ELF-1 (cell line): ENCODE measurements at regions not wholly inside any gene's neighbourhood (a gene's known extent, or its start where the extent isn't known, plus 50 kb on each side); places are given as distances from the start of the nearest gene placed in this dataset.

Experiments
- DNase-seq: peaks from one replicate; pipeline ENCODE4 v3.0.0-alpha.2; 2016; ENCODE audit warnings: low read depth, low spot score

GRCh38 chr17:68749349-68750207 is 148.4 kb upstream of the FAM20A start:
- DNase-seq = peak; percentile 22

GRCh38 chr17:68748381-68748780 is 147.2 kb upstream of the FAM20A start:
- no peak for DNase-seq

DNA sequence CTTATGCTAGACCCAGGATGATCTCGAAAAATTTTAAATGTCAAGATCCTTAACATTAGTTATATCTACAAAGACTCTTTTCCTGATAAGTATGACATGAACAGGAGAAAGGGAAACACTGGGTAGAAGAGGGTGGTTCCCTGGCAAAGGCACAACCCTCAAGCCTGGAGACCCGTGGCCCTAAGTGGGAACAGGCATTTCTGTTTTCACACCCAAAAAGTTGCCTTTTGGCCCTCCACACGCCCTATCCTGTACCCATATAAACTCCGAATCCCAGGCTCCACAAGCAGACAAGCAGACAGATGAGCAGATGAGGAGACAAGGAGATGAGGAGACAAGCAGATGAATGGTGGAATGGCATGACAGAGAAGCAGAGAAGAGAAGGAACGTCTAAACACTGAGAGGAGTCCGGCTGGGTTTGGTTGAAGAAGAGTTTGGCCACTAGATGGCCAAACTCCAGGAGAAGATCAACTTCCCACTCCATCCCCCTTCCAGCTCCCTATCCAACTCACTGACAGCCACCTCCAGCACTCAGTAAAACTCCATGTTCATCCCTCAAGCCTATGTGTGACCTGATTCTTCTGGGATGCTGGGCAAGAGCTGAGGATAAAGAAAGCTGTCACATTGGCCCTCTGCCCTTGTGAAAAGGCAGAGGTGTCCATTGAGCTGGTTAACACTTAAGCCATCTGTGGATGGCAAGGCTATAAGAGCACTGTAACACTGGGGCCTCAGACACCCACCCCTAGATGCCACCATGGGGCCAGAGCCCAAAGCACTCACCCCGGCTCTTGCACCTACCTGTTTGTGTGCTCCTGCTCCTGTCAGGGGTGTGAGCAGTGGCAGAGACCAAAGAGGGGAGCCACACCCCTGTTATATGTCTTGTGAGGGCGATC is 139.6 kb upstream of the FAM20A start:
- peak; percentile 15 for DNase-seq

DNA sequence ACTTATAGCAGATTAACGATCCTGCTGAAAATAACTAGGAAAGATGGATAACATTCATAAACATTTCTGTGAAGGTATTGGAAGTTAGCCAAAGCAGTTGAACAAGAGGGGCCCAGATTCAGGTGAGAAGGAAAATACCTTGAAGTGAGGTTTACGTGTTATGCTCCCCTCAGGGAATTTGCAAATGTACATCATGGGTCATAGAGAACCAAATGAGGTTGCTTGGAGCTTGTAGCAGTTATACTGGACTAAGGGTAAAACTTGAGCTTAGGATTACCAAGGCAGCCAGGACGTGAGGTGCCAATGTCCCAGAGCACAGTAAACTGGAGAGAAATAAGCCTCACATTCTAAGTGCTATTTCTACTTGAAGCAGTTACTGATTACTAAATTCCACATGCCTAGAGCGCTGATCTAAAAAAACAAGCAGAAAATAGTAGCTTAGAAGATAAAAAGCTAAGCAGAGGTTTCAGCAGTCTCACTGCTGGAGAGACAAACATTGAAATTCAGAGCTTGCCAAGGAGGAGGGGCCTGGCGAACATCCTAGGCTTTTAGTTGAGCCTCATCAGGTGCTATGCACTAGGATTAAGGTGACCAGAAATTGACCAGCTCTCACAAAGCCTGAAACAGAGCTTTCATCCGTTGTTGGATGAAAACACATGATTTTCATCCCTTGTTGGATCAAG is 136.7 kb upstream of the FAM20A start:
- no peak for DNase-seq

DNA sequence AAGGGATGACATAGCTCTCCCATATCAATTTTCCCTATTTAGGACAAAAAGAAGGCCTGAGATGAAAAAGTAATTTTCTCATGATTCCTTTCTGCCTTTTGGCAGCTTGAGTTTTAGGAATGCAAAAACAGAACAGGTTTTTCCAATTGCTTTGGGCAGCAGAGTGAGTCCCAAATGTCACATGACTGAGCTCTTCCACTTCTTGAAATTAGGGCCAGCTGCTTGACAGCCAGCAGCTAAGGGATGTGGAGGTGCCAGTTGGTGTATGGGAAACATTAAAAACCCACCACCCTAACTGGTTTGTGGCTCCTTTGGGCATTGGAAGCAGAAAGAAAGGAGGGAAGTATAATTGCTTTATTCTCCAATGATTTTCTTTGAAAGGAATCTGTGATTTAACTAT is 133.8 kb upstream of the FAM20A start:
- no peak for DNase-seq

GRCh38 chr17:68734187-68734900 is 133.2 kb upstream of the FAM20A start:
- DNase-seq = no peak

DNA sequence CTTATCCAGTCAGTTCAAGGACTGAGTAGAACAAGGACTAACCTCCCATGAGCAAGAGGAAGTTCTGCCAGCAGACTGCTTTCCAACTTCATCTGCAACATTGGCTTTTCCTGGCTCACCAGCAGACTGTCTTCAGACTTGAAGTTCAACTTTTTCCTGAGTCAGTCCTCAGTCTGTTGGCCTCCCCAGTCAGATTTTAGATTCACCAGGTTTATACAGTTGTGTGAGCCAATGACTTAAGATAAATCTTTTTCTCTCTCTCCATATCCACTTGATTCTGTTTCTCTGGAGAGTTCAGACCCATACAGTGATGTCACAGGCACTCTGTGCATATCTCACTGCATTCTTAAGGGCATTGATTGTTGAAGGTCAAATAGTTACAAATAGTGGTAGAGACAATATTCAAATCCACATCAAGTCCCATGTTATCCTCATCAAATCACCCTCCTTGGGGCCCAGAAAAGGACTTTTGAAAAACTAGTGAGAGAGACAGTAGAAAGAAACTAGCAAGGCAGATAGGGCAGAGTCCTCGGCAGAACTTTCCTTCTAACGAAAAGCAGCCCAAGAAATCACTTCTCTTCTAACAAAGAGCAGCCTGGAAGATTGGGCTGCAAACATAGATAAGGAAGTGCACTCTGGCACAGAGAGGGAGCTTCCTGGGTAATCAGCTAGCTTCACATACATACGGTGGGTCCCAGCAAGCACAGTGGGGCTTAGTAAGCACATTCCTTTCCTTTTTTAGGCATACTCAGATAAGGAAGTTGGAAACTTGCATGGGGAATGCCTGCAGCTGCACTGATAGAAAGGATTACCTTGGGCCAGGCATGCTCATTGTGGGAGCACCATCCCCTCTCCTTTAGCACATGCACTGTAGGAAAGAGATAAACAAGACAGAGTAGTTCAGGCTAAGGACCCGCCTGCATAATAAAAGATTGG is 132.3 kb upstream of the FAM20A start:
- DNase-seq = peak; percentile 86

- DNase-seq = peak; percentile 81
Measured at GRCh38 chr17:68732301-68732749, 131.2 kb upstream of the FAM20A start.

GRCh38 chr17:68731465-68731864 is 130.3 kb upstream of the FAM20A start:
- no peak for DNase-seq

GRCh38 chr17:68719431-68719830 is 118.3 kb upstream of the FAM20A start:
- no peak for DNase-seq

DNA sequence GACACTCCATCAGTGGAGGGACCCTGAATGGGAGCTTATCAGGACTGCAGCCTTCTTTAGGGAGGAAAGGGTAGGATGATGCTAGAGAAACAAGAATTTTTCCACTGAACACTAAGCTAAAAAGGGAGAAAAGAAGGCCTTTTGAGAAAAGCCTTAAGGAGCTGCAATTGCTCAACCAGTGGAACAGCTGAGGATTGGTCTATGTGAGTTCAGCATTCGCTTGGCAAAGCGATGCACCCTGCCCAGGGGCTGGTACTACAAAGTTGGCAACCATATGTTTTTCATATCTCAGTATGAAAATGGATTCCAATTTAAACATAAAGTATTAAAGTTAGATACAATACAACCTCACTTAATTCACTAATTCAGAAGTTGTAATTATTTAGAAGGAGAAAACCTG is 117.8 kb upstream of the FAM20A start:
- no peak for DNase-seq

GRCh38 chr17:68718465-68718864 is 117.3 kb upstream of the FAM20A start:
- no peak for DNase-seq

GRCh38 chr17:68714676-68715075 is 113.5 kb upstream of the FAM20A start:
- no peak for DNase-seq

GRCh38 chr17:68711858-68712257 is 110.7 kb upstream of the FAM20A start:
- no peak for DNase-seq

DNA sequence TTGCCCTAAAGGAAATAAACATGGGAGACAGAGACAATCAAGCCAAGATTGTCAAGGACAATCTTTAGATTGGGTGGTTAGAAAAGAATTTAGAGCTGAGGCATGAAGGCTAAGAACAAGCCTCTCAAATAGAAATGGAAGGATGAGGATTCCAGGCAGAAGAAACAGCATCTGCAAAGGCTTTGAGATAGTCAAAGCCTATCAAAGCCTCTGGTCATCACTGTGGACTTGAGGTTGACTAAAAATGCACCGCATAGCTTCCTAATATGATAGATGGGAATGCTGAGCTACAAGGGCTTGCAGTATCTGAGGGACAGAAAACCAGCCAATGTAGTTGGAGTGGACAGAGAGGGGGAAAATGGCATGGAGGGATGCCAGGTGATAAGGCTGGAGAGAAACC is 109.8 kb upstream of the FAM20A start:
- no peak for DNase-seq

DNA sequence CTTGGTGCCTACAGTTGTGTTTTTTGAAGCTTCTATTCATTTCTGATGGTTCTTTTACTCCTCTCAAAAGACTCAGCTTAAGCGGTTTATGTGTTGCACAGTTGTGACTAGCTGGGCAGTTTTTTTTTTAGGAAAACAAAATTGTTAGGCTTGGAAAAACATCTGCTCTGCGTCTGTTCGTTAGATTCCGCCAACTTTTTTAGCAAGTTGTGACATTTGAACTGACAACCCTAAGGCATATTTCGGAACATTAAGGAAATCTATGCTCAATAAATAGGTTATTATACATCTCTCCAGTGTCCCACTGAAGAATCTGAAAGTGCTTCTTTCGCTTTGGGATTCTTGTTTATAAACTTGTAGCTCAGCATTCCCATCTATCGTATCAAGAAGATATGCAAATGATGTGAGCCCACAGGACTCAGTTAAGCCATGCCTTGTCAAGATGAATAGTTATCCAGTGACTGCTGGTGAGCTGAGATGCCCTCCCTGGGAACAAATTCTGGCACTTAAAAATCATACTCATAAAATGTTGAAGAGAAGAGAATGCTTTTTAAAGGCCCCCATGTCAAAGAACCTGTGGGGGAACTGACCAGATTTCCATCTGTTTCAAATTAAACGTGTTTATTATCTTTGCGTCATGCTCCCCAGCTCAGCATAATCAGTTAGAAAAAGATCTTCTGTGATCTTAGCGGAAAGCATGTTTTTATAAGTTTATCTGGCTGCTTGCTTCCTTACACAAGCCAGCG is 109.0 kb upstream of the FAM20A start:
- DNase-seq = no peak

DNA sequence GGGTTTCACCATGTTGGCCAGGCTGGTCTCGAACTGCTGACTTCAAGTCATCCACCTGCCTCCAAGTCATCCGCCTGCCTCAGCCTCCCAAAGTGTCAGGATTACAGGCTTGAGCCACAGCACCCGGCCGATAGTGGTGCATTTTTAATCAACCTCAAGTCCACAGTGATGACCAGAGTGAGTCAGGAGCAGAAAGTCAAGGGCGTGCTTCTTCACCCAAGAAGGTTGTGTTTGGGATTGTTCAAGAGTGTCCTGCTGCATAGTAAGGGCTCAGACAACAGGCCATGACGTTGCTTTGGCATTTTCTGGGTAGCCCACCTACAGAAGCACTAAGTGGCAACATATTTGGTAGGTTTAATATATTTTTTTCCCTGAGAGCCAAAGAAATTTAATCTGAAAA is 108.3 kb upstream of the FAM20A start:
- DNase-seq = no peak

GRCh38 chr17:68707031-68707430 is 105.9 kb upstream of the FAM20A start:
- DNase-seq = peak; percentile 28

DNA sequence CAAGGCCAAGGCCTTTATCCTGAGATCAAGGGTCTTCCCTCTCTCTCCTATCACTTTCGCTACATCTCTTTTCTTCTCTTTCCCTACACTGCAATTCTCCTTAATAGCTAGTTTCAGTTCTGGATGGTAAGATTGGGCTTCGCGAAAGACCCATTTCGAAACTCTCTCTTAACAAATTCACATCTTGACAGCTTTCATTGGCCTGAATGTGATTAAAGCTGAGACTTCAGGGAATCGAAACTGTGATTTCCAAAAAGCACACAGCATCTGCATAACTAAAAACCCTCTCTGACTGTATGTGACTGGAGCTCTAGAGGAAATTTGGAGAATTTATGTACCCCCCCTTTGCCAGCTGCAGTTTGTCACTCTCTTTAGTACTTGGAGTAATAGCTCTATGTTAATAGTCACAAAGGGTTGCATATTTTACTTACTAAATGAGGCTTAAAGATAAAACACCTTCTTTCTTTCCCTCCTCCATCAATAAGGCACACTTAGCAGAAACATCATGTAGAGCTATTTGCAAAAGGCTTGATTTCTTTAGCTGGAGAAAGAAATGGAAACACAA is 105.3 kb upstream of the FAM20A start:
- no peak for DNase-seq
